ENCODE measurements at regions not wholly inside any gene's neighbourhood (a gene's known extent, or its start where the extent isn't known, plus 50 kb on each side); places are given as distances from the start of the nearest gene placed in this dataset.

DNA sequence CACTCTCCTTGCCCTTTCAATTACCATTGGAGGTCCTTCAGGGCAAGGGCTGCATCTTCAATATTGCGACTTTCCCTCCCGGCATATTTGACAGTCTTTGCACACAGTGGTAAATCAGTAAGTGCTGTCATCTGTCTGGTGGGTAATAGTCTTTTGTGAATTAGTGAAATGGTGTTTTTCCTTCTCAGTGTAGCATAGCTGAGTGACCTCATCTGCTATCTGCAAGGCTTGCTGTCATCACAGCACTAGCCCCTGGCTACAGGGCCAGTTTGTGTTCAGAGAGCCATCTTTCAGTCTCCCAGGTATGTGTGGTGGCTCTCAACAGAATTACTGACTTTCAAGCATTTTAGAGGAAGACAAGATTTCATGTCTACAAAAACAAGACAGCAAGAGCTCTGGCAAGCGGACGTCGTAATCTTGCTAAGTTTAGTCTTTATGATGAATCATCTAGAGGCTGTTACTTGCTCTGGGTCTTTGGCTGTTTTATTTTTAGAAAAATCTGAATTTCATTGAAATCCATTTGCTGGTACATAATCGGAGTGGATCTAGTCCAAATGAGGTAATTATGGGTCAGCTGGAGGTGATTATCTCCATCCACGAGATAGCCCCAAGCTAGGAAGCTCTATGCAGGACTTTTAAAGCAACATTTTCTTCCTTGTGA lies 528.9 kb downstream of the EPM2A start:
- BruUV-seq (replicated peaks): no TSS peak
- CTCF ChIA-PET: no interaction called here
- intact Hi-C loops (cut with micrococcal nuclease): no loop called here
- Histone ChIP-seq H3K27me3 (ENCODE audit: low read length) (no peaks in the 10 kb centered on the region), H3K27ac (ENCODE audit: low read length) (no peak overlapping the region), H3K9me3 (ENCODE audit: low read length) (no peaks in the 10 kb centered on the region), H3K4me2 (ENCODE audit: low read length) (no peak overlapping the region), H3K4me1 (ENCODE audit: insufficient read depth, low read length) (no peaks in the 10 kb centered on the region), H2AFZ (ENCODE audit: low read length) (no peak overlapping the region), H3K9ac (ENCODE audit: low read length) (no peak overlapping the region), H3K36me3 (ENCODE audit: low read depth, low read length) (no peaks in the 10 kb centered on the region), H3K79me2 (ENCODE audit: low read length) (no peaks in the 10 kb centered on the region), H3K4me3 (ENCODE audit: low read length) (no peak overlapping the region), H3F3A (ENCODE audit: low read length, unreplicated experiment) (no peaks in the 10 kb centered on the region), H3K9me2 (replicated peaks; ENCODE audit: low read length) (no peaks in the 10 kb centered on the region), H4K20me1 (ENCODE audit: low read length) (no peaks in the 10 kb centered on the region)
- TF ChIP-seq CTCF (conservative IDR thresholded peaks at IDR 0.05; ENCODE audit: low read depth, low read length) (no peak), EZH2phosphoT487 (IDR thresholded peaks at IDR 0.05; ENCODE audit: borderline replicate concordance, low read length) (no peak), EZH2 (IDR thresholded peaks at IDR 0.05; ENCODE audit: low read length, unreplicated experiment) (no peak)
- POLR2A ChIA-PET (ENCODE audit: unreplicated experiment): no interaction called here
- ATAC-seq: no peak
- DNase-seq: no peak

GRCh38 chr6:145208474-145208873 lies 526.8 kb downstream of the EPM2A start:
- H3K9me2 ChIP-seq (replicated peaks; ENCODE audit: low read length): no peaks in the 10 kb centered on the region
- no peak overlapping the region for H3K4me2 ChIP-seq (ENCODE audit: low read length)
- H3K27ac ChIP-seq (ENCODE audit: low read length): no peak overlapping the region
- no peaks in the 10 kb centered on the region for H3K27me3 ChIP-seq (ENCODE audit: low read length)
- no peaks in the 10 kb centered on the region for H3K4me1 ChIP-seq (ENCODE audit: insufficient read depth, low read length)
- ATAC-seq: no peak
- H3K4me3 ChIP-seq (ENCODE audit: low read length): no peak overlapping the region
- intact Hi-C loops (cut with micrococcal nuclease): no loop called here
- H3F3A ChIP-seq (ENCODE audit: low read length, unreplicated experiment): no peaks in the 10 kb centered on the region
- no TSS peak for BruUV-seq (replicated peaks)
- no peaks in the 10 kb centered on the region for H3K9me3 ChIP-seq (ENCODE audit: low read length)
- H3K9ac ChIP-seq (ENCODE audit: low read length): no peak overlapping the region
- DNase-seq: no peak
- ChIA-PET POLR2A (ENCODE audit: unreplicated experiment) (no interaction called here), CTCF (no interaction called here)
- H3K36me3 ChIP-seq (ENCODE audit: low read depth, low read length): no peaks in the 10 kb centered on the region
- no peaks in the 10 kb centered on the region for H4K20me1 ChIP-seq (ENCODE audit: low read length)
- TF ChIP-seq EZH2 (IDR thresholded peaks at IDR 0.05; ENCODE audit: low read length, unreplicated experiment) (no peak), CTCF (conservative IDR thresholded peaks at IDR 0.05; ENCODE audit: low read depth, low read length) (no peak), EZH2phosphoT487 (IDR thresholded peaks at IDR 0.05; ENCODE audit: borderline replicate concordance, low read length) (no peak)
- no peaks in the 10 kb centered on the region for H3K79me2 ChIP-seq (ENCODE audit: low read length)
- H2AFZ ChIP-seq (ENCODE audit: low read length): no peak overlapping the region

DNA sequence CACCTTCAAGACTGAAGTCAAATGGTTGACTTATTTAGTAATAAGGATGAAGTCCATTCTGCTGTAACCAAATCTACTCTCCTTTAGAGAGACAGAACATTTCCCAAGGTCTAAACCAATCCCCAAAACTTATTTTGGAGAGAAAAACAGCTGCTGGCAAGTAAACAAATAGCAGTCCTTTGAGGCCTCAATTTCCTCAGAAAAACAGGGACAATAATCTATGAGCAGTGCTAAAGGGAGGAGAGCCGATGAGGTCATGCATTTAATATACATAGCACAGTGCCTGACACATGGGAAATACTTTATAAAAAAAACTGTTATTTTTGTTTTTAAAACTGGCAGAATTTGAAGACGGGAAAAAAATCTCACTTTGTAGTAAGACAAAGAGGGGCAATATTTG lies 526.0 kb downstream of the EPM2A start:
- no peaks in the 10 kb centered on the region for H3K36me3 ChIP-seq (ENCODE audit: low read depth, low read length)
- no peaks in the 10 kb centered on the region for H3K9me2 ChIP-seq (replicated peaks; ENCODE audit: low read length)
- H3K9ac ChIP-seq (ENCODE audit: low read length): no peak overlapping the region
- H3F3A ChIP-seq (ENCODE audit: low read length, unreplicated experiment): no peaks in the 10 kb centered on the region
- ATAC-seq (no peak), DNase-seq (no peak)
- intact Hi-C loops (cut with micrococcal nuclease): no loop called here
- no peak overlapping the region for H2AFZ ChIP-seq (ENCODE audit: low read length)
- H4K20me1 ChIP-seq (ENCODE audit: low read length): no peaks in the 10 kb centered on the region
- H3K27ac ChIP-seq (ENCODE audit: low read length): no peak overlapping the region
- no peaks in the 10 kb centered on the region for H3K79me2 ChIP-seq (ENCODE audit: low read length)
- ChIA-PET POLR2A (ENCODE audit: unreplicated experiment) (no interaction called here), CTCF (no interaction called here)
- H3K4me1 ChIP-seq (ENCODE audit: insufficient read depth, low read length): no peaks in the 10 kb centered on the region
- BruUV-seq (replicated peaks): no TSS peak
- TF ChIP-seq EZH2 (IDR thresholded peaks at IDR 0.05; ENCODE audit: low read length, unreplicated experiment) (no peak), EZH2phosphoT487 (IDR thresholded peaks at IDR 0.05; ENCODE audit: borderline replicate concordance, low read length) (no peak), CTCF (conservative IDR thresholded peaks at IDR 0.05; ENCODE audit: low read depth, low read length) (no peak)
- H3K4me3 ChIP-seq (ENCODE audit: low read length): no peak overlapping the region
- H3K9me3 ChIP-seq (ENCODE audit: low read length): no peaks in the 10 kb centered on the region
- H3K4me2 ChIP-seq (ENCODE audit: low read length): no peak overlapping the region
- H3K27me3 ChIP-seq (ENCODE audit: low read length): no peaks in the 10 kb centered on the region

Data from PC-3 (cell line).